SK-N-MC (cell line): ENCODE measurements at regions not wholly inside any gene's neighbourhood (a gene's known extent, or its start where the extent isn't known, plus 50 kb on each side); places are given as distances from the start of the nearest gene placed in this dataset.

ENCODE experiments used
- EZH2 ChIP-seq: fragments of 200-600 bp; sonication (generic); IDR thresholded peaks from one replicate; pipeline ENCODE4 v1.6.1; 2017; ENCODE audit warnings: antibody characterized with exemption
- FOXP2 ChIP-seq: optimal IDR thresholded peaks from 2 replicates; pipeline ENCODE3; 2011; ENCODE audit warnings: mild to moderate bottlenecking, moderate library complexity; ENCODE audit not compliant: insufficient read depth; ENCODE audit errors: extremely low read length, control extremely low read depth

DNA sequence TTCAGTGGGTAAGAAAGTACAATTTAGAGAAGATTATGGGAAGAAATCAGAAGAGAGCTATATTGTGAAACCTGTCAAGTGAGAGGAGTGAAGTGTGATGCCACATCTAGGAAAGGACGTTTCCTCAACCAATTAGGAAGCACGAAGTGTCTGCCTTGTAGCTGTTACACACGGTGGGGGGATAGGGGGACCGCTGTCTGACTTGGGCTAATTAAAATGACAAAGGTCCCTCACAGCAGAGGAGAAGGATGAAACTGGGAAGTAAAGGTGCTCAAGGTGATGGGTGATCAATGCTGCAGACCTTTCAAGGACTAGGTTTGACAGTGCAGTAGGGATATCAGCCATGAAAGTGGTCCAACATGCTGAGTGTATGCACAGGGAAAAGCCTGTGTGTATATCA lies 181.1 kb upstream of the PRSS16 start:
- no peak for TF ChIP-seq FOXP2
- no peak for TF ChIP-seq EZH2
